ENCODE measurements at regions not wholly inside any gene's neighbourhood (a gene's known extent, or its start where the extent isn't known, plus 50 kb on each side); places are given as distances from the start of the nearest gene placed in this dataset.
"Not testable (repeated sequence)": the region's sequence is repeated elsewhere in the genome, so short reads cannot be mapped to it uniquely, and the experiment has no call there.

DNA sequence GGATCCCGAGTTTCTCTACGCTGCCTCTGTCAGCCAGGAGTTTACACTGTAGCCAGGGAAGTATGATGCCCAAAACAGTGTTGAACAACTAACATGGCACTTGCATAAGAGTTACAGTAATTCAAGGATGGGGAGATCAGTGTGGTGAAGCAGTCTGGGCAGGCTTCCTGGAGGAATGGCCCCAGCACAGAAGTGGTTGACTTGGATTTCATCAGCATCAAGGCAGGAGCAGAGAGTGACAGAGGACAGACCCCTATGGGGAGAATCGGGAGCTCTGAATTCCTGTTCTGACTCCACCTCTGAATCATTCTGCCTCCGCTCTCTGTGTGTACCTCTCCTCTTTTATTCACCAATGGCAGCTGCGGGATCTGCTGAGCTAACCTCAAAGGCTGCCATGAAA, 124.5 kb downstream of the KCNA5 start:
- no peak overlapping the region for H3K4me3 ChIP-seq
- no peak for DNase-seq (ENCODE audit: low spot score)
- TF ChIP-seq, protein P1, sequence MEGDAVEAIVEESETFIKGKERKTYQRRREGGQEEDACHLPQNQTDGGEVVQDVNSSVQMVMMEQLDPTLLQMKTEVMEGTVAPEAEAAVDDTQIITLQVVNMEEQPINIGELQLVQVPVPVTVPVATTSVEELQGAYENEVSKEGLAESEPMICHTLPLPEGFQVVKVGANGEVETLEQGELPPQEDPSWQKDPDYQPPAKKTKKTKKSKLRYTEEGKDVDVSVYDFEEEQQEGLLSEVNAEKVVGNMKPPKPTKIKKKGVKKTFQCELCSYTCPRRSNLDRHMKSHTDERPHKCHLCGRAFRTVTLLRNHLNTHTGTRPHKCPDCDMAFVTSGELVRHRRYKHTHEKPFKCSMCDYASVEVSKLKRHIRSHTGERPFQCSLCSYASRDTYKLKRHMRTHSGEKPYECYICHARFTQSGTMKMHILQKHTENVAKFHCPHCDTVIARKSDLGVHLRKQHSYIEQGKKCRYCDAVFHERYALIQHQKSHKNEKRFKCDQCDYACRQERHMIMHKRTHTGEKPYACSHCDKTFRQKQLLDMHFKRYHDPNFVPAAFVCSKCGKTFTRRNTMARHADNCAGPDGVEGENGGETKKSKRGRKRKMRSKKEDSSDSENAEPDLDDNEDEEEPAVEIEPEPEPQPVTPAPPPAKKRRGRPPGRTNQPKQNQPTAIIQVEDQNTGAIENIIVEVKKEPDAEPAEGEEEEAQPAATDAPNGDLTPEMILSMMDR (IDR thresholded peaks at IDR 0.05): no peak

DNA sequence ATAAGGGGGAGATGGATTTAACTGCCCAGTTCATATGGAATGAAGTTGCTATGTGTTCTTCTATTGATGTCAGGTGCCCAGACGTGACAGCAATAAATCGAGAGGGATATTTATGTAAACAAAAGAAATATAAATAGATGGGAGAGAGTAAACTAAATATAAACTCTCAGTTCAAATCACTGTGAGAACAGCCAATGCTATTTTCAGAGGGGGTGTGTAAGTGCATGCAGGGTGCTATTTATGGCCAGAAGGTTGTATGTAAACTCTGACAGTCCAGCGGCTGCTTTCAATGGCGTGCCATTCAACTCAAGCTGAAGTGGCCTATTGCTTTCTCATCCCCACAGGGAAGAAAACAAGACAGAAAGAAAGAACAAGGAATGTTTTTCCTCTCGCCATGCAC, 127.2 kb downstream of the KCNA5 start:
- DNase-seq (ENCODE audit: low spot score): no peak
- H3K27ac ChIP-seq: peak overlapping the region; percentile 29 to 41
- H3K4me3 ChIP-seq: no peak overlapping the region
- TF ChIP-seq, protein P1 (IDR thresholded peaks at IDR 0.05): no peak
- no peaks in the 10 kb centered on the region for H3K27me3 ChIP-seq
- no peaks in the 10 kb centered on the region for H3K9me3 ChIP-seq
- H3K4me1 ChIP-seq: peaks cover 0 to 16% of the 10 kb centered on the region in 2 donors
- H3K36me3 ChIP-seq: no peaks in the 10 kb centered on the region

More for the DNA sequence above, 124.5 kb downstream of the KCNA5 start:
- H3K4me1 ChIP-seq: peaks cover 0 to 11% of the 10 kb centered on the region in 2 donors
- no peak overlapping the region for H3K27ac ChIP-seq
- H3K27me3 ChIP-seq: no peaks in the 10 kb centered on the region
- H3K36me3 ChIP-seq: no peaks in the 10 kb centered on the region
- no peaks in the 10 kb centered on the region for H3K9me3 ChIP-seq

DNA sequence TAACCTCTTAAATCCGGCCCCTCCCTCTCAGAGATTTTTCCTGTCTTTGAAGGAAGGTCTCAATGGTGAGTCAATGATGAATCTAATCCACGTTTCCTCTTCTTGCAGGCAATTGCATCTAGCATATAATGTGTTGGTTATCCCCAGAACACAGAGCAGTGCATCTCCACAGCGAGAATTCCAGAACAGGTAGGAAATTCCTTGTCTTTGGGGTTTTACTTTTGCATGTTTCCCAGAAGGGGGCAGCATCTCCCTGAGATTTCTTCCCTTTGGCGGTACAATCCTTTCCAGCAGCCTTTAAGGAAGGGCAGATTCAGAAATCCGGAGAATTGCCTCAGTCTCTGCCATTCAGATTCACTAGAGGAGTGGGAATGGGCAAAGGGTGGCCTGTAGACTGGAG, 128.0 kb downstream of the KCNA5 start:
- H3K36me3 ChIP-seq: no peaks in the 10 kb centered on the region
- peaks cover 0 to 16% of the 10 kb centered on the region in 2 donors for H3K4me1 ChIP-seq
- TF ChIP-seq, protein P1 (IDR thresholded peaks at IDR 0.05): peak in 1 of 2 donors; percentile 67
- H3K9me3 ChIP-seq: no peaks in the 10 kb centered on the region
- H3K27ac ChIP-seq: peak overlapping the region in 1 of 2 donors; percentile 41
- H3K27me3 ChIP-seq: no peaks in the 10 kb centered on the region
- DNase-seq (ENCODE audit: low spot score): no peak
- H3K4me3 ChIP-seq: no peak overlapping the region

DNA sequence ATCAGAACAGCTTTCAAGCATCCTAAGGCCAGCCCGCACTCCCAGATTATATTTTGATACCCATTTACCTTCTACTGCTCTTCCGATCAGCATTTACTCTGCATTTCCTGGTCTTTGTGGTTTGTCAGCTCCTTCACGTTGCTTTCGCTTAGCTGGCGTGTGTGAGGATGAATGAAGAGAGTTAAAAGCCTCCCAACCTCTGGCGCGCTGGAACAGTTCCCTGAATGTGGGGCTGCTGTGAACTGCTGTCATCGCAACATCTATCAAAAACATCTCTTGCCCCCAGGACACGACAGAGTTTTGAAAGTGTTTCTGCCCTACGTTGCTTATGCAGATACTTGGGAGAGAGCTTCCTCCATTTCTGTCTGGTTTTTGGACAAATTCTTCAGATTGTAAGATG, 129.2 kb downstream of the KCNA5 start:
- TF ChIP-seq, protein P1 (IDR thresholded peaks at IDR 0.05): no peak
- H3K36me3 ChIP-seq: no peaks in the 10 kb centered on the region
- no peak for DNase-seq (ENCODE audit: low spot score)
- no peaks in the 10 kb centered on the region for H3K9me3 ChIP-seq
- no peak overlapping the region for H3K4me3 ChIP-seq
- peaks cover 0 to 16% of the 10 kb centered on the region in 2 donors for H3K4me1 ChIP-seq
- H3K27me3 ChIP-seq: no peaks in the 10 kb centered on the region
- H3K27ac ChIP-seq: no peak overlapping the region

DNA sequence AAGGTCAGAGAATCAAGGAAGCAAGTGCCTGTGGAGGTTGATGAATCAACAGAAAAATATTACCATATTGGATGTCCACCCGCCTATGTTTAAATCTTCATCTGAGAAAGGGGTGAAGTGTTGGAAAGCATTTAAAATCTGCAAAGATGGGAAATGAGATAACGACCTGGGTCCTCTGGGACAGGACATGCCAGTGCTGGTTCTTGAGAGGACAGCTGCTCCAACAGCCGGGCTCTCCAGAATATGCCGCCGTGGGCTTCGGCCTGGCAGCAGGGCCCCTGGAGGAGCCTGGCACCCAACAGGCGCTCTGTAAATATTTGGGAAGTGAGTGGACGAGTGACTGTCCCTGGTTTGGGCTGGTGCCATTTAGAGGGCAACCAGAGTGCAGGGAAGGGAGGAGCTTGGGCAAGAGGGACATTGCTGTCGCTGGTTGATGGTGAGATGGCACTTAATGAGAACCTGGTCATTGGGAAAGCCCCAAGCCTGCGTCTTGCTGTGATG, 129.9 kb downstream of the KCNA5 start:
- no peaks in the 10 kb centered on the region for H3K36me3 ChIP-seq
- H3K4me1 ChIP-seq: peaks cover 0 to 16% of the 10 kb centered on the region in 2 donors
- TF ChIP-seq, protein P1 (IDR thresholded peaks at IDR 0.05): no peak
- no peak for DNase-seq (ENCODE audit: low spot score)
- H3K4me3 ChIP-seq: no peak overlapping the region
- H3K27me3 ChIP-seq: no peaks in the 10 kb centered on the region
- no peaks in the 10 kb centered on the region for H3K9me3 ChIP-seq
- no peak overlapping the region for H3K27ac ChIP-seq

DNA sequence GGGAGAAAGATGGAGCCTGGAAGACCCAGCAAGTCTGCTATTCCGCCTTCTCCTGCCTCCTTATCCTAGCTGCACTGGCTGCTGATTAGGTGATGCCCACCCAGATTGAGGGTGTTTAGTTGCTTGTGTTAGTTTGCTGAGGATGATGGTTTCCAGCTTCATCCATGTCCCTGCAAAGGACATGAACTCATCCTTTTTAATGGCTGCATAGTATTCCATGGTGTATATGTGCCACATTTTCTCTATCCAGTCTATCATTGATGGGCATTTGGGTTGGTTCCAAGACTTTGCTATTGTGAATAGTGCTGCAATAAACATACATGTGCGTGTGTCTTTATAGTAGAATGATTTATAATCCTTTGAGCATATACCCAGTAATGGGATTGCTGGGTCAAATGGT, 131.7 kb downstream of the KCNA5 start:
- H3K27ac ChIP-seq; H3K9me3 ChIP-seq; DNase-seq (ENCODE audit: low spot score); H3K4me3 ChIP-seq; H3K36me3 ChIP-seq; H3K27me3 ChIP-seq: not testable (repeated sequence)
- peaks cover 0 to 16% of the 10 kb centered on the region in 2 donors for H3K4me1 ChIP-seq
